HUES64 (cell line): ENCODE measurements at regions not wholly inside any gene's neighbourhood (a gene's known extent, or its start where the extent isn't known, plus 50 kb on each side); places are given as distances from the start of the nearest gene placed in this dataset.
"Not testable (repeated sequence)": the region's sequence is repeated elsewhere in the genome, so short reads cannot be mapped to it uniquely, and the experiment has no call there.

ENCODE experiments used
- H3K27ac ChIP-seq: 2 replicates; pipeline ENCODE4 v1.7.0; 2013; ENCODE audit warnings: low read depth, low read length, inconsistent platforms
- H3K27me3 ChIP-seq: 2 replicates; pipeline ENCODE4 v1.6.1; 2013; ENCODE audit warnings: mild to moderate bottlenecking, low read length; ENCODE audit not compliant: insufficient read depth
- H3K36me3 ChIP-seq: 2 replicates; pipeline ENCODE4 v1.6.1; 2013; ENCODE audit warnings: mild to moderate bottlenecking, low read length; ENCODE audit not compliant: insufficient read depth
- H3K4me1 ChIP-seq: 2 replicates; pipeline ENCODE4 v1.6.1; 2013; ENCODE audit warnings: mild to moderate bottlenecking, low read length, moderate library complexity; ENCODE audit not compliant: insufficient read depth
- H3K4me3 ChIP-seq: 2 replicates; pipeline ENCODE4 v1.5.1; 2013; ENCODE audit warnings: mild to moderate bottlenecking, low read length, moderate library complexity
- H3K9ac ChIP-seq: 2 replicates; pipeline ENCODE4 v1.6.1; 2013; ENCODE audit warnings: mild to moderate bottlenecking, low read depth, low read length
- H3K9me3 ChIP-seq: 2 replicates; pipeline ENCODE4 v1.6.1; 2013; ENCODE audit warnings: low read depth, low read length; ENCODE audit not compliant: insufficient read depth
- WGBS: fragments of 150-250, 120-280 bp; methylation state at CpG from one replicate; pipeline ENCODE4 v1.1.7; 2013; ENCODE audit warnings: missing lambda C conversion rate; 5-methylcytosine and 5-hydroxymethylcytosine counted together

DNA sequence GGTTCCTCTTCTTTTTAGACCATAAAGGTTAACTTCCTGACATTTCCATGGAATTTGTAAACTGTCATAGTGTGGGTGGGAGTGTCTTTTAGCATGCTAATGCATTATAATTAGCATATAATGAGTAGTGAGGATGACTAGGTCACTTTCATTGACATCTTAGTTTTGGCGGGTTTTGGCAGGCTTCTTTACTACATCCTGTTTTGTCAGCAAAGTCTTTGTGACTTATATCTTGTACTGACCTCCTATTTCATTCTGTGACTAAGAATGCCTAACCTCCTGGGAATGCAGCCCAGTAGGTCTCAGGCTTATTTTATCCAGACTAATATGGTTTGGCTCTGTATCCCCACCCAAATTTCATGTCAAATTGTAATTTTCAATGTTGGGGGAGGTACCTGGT lies 149.6 kb upstream of the SYNCRIP start:
- 90% methylated on average over 1 of the region's 1 CpG for WGBS

DNA sequence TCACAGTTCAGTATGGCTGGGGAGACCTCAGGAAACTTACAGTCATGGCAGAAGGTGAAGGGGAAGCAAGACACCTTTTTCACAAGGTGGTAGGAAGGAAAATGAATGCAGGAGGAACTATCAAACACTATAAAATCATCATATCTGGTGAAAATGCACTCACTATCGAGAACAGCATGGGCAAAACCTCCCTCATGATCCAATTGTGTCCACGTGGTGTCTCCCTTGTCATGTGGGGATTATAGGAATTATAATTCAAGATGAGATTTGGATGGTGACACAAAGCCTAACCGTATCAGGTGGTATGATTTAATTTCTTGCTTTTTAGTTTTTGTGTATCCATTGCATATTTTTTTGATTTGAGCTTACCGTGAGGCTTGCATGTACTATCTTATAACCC lies 133.2 kb upstream of the SYNCRIP start:
- H3K4me3 ChIP-seq = no peak overlapping the region
- peaks cover 8% of the 10 kb centered on the region for H3K9me3 ChIP-seq
- H3K27me3 ChIP-seq = no peaks in the 10 kb centered on the region
- H3K9ac ChIP-seq = no peak overlapping the region
- H3K4me1 ChIP-seq = peaks cover 6% of the 10 kb centered on the region; the same call in 1 of the 2 replicates
- H3K27ac ChIP-seq = no peak overlapping the region
- 89% methylated on average over 4 of the region's 4 CpGs for WGBS
- no peaks in the 10 kb centered on the region for H3K36me3 ChIP-seq

More for the DNA sequence above, 149.6 kb upstream of the SYNCRIP start:
- H3K9ac ChIP-seq = no peak overlapping the region
- H3K4me3 ChIP-seq = no peak overlapping the region
- H3K36me3 ChIP-seq = no peaks in the 10 kb centered on the region
- H3K9me3 ChIP-seq = peaks cover 22% of the 10 kb centered on the region
- H3K4me1 ChIP-seq = no peaks in the 10 kb centered on the region
- no peaks in the 10 kb centered on the region for H3K27me3 ChIP-seq
- no peak overlapping the region for H3K27ac ChIP-seq

DNA sequence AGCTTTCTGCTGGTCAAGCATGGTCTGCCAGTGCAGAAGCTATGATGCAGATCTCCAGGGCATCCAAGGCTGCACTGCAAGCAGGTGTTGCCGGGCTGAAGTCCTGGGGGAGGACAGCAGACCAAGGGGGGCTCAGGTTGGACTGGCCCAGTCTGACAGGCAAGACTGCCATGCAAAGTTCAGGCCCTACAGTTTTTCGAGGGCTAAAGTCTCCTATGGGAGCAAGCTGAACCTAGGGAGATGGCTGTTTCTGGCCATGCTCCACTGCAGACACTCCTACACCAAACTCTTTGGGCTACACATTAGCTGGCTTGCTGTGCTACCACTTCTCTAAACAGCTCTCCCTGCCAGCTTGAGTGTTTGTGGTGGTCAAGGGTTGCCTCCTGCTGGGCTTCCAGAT lies 130.0 kb upstream of the SYNCRIP start:
- Histone ChIP-seq H3K27ac (no peak overlapping the region), H3K4me1 (peaks cover 6% of the 10 kb centered on the region; the same call in 1 of the 2 replicates), H3K9me3 (no peaks in the 10 kb centered on the region), H3K36me3 (no peaks in the 10 kb centered on the region), H3K4me3 (no peak overlapping the region), H3K27me3 (no peaks in the 10 kb centered on the region), H3K9ac (no peak overlapping the region)
- WGBS = 91% methylated on average over 2 of the region's 2 CpGs

DNA sequence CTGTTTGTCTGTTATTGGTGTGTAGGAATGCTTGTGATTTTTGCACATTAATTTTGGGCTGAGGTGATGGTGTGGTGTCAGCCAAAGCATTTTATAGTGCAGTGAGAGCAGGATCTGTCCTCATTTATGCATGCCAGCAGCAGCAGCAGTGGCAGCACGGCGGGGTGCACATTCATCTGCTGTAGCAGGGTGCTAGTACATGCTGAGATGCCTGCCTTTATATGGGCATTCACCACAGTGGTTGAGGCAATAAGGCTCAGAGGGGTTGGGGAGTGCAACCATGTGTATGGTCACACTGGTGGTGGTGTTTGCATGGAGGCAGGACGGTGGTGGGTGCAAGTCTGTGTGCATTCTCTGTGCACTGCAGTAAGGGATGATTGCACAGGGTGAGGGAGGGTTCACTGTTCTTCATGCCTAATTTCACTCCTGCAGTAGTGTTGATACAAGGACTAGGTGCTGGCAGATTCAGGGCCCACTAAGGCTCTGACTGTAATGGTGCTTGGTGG lies 129.3 kb upstream of the SYNCRIP start:
- Histone ChIP-seq H3K9me3 (no peaks in the 10 kb centered on the region), H3K27me3 (no peaks in the 10 kb centered on the region), H3K27ac (no peak overlapping the region), H3K4me1 (peaks cover 6% of the 10 kb centered on the region; the same call in 1 of the 2 replicates), H3K9ac (no peak overlapping the region), H3K36me3 (no peaks in the 10 kb centered on the region), H3K4me3 (no peak overlapping the region)
- 59% methylated on average over 3 of the region's 3 CpGs for WGBS

DNA sequence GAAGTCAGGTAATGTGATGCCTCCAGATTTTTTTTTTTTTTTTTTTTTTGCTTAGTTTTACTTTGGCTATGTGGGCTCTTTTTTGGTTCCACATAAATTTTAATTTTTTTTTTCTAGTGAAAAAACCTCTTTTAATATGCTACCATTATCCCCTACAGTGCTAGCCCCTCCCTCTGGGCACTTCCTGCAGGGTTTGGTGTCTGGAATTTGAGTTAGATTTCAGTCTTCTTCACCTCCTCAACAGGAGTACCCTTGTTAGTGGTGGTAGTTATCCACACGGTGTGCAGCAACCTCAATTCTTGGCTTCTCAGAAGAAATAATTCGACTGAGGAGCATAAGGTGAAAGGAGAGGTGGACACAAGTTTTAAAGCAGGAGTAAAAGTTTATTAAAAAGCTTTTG lies 128.8 kb upstream of the SYNCRIP start:
- Histone ChIP-seq H3K9me3 (no peaks in the 10 kb centered on the region), H3K36me3 (no peaks in the 10 kb centered on the region), H3K4me1 (peaks cover 6% of the 10 kb centered on the region; the same call in 1 of the 2 replicates), H3K4me3 (no peak overlapping the region), H3K27ac (no peak overlapping the region), H3K9ac (no peak overlapping the region), H3K27me3 (no peaks in the 10 kb centered on the region)
- 81% methylated on average over 2 of the region's 2 CpGs for WGBS

DNA sequence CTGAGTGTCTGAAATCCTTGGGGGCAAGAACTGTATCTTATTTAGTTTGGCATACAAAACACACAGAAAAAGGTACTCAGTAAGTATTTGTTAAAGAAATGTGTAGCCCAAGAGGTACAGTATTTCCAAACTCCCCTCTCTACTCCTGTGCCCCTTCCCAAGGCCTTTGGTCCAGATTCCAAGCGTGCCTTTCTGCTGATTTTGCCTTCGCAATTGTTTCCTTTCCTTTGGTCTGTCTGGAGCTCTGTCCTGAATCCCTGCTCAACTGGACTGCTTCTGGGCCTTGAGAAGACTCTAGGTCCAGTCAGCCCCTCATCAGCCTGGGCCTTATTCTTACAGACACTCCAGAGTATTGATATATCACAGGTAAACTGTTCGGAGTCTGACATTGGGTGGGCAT lies 122.2 kb upstream of the SYNCRIP start:
- Histone ChIP-seq H3K4me3 (no peak overlapping the region), H3K36me3 (no peaks in the 10 kb centered on the region), H3K27me3 (no peaks in the 10 kb centered on the region), H3K27ac (no peak overlapping the region), H3K9me3 (no peaks in the 10 kb centered on the region; the same call in 1 of the 2 replicates), H3K4me1 (no peaks in the 10 kb centered on the region), H3K9ac (no peak overlapping the region)
- WGBS = 92% methylated on average over 3 of the region's 3 CpGs

DNA sequence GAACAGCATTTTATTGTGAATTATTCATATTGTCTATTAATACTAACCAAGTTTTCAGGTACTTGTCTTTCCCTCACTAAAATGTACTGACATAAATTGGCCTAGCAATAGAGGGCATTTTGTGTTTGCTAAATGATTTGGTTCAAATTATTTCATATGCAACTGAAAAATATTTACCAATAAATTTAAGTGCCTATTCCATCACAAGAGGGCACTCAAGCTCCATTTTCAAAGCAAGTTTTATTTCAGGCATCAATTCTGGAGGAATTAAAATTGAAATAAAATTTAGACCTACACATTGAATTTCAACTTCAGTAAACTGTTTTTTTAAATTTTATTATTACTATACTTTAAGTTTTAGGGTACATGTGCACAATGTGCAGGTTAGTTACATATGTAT lies 114.3 kb upstream of the SYNCRIP start:
- H3K27me3 ChIP-seq = no peaks in the 10 kb centered on the region
- no peaks in the 10 kb centered on the region for H3K36me3 ChIP-seq
- no peak overlapping the region for H3K9ac ChIP-seq
- no peak overlapping the region for H3K27ac ChIP-seq
- no peaks in the 10 kb centered on the region for H3K9me3 ChIP-seq
- no peaks in the 10 kb centered on the region for H3K4me1 ChIP-seq
- no peak overlapping the region for H3K4me3 ChIP-seq

DNA sequence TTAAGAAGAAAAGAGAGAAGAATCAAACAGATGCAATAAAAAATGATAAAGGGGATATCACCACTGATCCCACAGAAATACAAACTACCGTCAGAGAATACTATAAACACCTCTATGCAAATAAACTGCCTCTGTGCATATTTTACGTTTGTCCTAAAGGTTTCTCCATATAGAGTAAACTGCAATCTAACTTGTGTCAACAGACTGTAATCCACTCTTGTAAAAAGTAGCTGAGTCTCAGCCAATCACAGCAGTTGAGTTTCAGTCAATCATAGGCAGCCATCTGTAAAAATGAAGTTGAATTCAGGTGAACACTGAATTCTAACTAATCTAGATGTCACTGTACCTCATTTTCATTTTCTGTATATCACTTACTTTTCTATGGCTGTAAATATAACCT lies 112.2 kb upstream of the SYNCRIP start:
- 89% methylated on average over 2 of the region's 2 CpGs for WGBS

DNA sequence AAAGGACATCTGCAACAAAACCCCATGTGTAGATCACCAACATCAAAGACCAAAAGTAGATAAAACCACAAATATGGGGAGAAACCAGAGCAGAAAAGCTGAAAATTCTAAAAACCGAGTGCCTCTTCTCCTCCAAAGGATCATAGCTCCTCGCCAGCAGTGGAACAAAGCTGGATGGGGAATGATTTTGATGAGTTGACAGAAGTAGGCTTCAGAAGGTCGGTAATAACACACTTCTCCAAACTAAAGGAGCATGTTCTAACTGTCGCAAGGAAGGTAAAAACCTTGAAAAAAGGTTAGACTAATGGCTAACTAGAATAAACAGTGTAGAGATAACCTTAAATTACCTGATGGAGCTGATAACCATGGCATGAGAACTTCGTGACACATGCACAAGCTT lies 109.9 kb upstream of the SYNCRIP start:
- Histone ChIP-seq H3K27ac (no peak overlapping the region), H3K36me3 (no peaks in the 10 kb centered on the region), H3K4me1 (peaks cover 5% of the 10 kb centered on the region; the same call in 1 of the 2 replicates), H3K27me3 (no peaks in the 10 kb centered on the region), H3K4me3 (no peak overlapping the region), H3K9ac (no peak overlapping the region), H3K9me3 (no peaks in the 10 kb centered on the region)
- WGBS = 89% methylated on average over 3 of the region's 5 CpGs

More for the DNA sequence above, 112.2 kb upstream of the SYNCRIP start:
- Histone ChIP-seq H3K27ac (no peak overlapping the region), H3K4me3 (no peak overlapping the region), H3K27me3 (no peaks in the 10 kb centered on the region), H3K4me1 (peaks cover 5% of the 10 kb centered on the region; the same call in 1 of the 2 replicates), H3K9ac (no peak overlapping the region), H3K36me3 (no peaks in the 10 kb centered on the region), H3K9me3 (no peaks in the 10 kb centered on the region)

DNA sequence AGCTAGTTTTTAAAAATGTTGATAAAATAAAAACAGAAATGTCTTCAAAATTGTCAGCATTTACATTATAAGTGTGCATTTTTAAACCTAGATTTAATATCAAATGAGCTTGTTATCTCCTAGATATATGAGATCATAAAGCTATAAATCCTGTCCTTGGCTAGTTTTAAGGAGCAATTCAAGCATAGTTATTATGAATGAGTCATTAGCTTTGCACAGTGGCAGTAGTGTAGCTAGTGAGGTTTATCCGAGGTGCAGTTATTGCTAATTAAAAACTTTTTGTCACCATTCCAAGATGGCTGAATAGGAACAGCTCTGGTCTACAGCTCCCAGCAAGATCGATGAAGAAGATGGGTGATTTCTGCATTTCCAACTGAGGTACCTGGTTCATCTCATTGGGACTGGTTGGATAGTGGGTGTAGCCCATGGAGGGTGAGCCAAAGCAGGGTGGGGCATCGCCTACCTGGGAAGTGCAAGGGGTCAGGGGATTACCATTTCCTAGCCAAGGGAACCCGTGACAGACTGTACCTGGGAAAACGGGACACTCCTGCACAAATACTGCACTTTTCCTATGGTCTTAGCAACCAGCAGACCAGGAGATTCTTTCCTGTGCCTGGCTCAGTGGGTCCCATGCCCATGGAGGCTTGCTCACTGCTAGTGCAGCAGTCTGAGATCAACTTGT lies 108.8 kb upstream of the SYNCRIP start:
- Histone ChIP-seq H3K9me3 (no peaks in the 10 kb centered on the region), H3K27me3 (no peaks in the 10 kb centered on the region), H3K9ac (no peak overlapping the region), H3K4me3 (no peak overlapping the region), H3K4me1 (peaks cover 5% of the 10 kb centered on the region; the same call in 1 of the 2 replicates), H3K27ac (no peak overlapping the region), H3K36me3 (no peaks in the 10 kb centered on the region)
- WGBS = 95% methylated on average over 5 of the region's 5 CpGs

DNA sequence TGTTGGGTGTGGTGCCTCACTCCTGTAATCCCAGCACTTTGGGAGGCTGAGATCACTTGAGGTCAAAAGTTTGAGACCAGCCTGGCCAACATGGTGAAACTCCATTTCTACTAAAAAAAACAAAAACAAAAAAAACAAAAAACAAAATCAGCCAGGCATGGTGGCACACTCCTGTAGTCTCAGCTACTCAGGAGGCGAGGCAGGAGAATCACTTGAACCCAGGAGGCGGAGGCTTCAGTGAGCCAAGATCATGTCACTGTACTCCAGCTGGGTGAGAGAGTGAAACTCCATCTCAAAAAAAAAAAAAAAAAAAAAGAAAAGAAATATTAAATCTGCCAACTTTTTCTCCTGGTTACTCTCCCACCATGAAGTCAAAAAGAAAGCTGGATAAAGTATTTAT lies 107.5 kb upstream of the SYNCRIP start:
- H3K9ac ChIP-seq, H3K27ac ChIP-seq, H3K9me3 ChIP-seq, H3K4me3 ChIP-seq, H3K27me3 ChIP-seq, H3K4me1 ChIP-seq, H3K36me3 ChIP-seq: not testable (repeated sequence)
- WGBS = 89% methylated on average over 2 of the region's 2 CpGs
